RWPE2 (cell line): ENCODE measurements at regions not wholly inside any gene's neighbourhood (a gene's known extent, or its start where the extent isn't known, plus 50 kb on each side); places are given as distances from the start of the nearest gene placed in this dataset.
"Not testable (repeated sequence)": the region's sequence is repeated elsewhere in the genome, so short reads cannot be mapped to it uniquely, and the experiment has no call there.

Source experiments
- ATAC-seq: fragments of 200-7000 bp; cut with Tn5 transposase; 3 replicates; pipeline ENCODE4 v1.9.1; 2021; ENCODE audit warnings: low read depth
- DNase-seq: peaks from one replicate; pipeline ENCODE4 v3.0.0-alpha.2; 2020; ENCODE audit warnings: low spot score
- H3K27ac ChIP-seq: fragments of 450-650 bp; 2 replicates; pipeline ENCODE4 v1.5.1; 2017; ENCODE audit warnings: mild to moderate bottlenecking; ENCODE audit not compliant: poor library complexity, severe bottlenecking
- H3K27me3 ChIP-seq: fragments of 250-450 bp; sonication (Bioruptor Pico); 2 replicates; pipeline ENCODE4 v1.5.1; 2021; ENCODE audit warnings: mild to moderate bottlenecking, moderate library complexity; ENCODE audit not compliant: insufficient read depth, poor library complexity, severe bottlenecking
- H3K36me3 ChIP-seq: fragments of 250-450 bp; sonication (Bioruptor Pico); 2 replicates; pipeline ENCODE4 v1.5.1; 2020; ENCODE audit warnings: low read depth, mild to moderate bottlenecking, moderate library complexity
- H3K4me1 ChIP-seq: fragments of 250-450 bp; sonication (Bioruptor Pico); 2 replicates; pipeline ENCODE4 v1.5.1; 2021; ENCODE audit warnings: mild to moderate bottlenecking, moderate library complexity; ENCODE audit not compliant: insufficient read depth, poor library complexity, severe bottlenecking
- H3K4me3 ChIP-seq: fragments of 250-450 bp; sonication (Bioruptor Pico); 2 replicates; pipeline ENCODE4 v1.5.1; 2021; ENCODE audit warnings: mild to moderate bottlenecking, moderate library complexity; ENCODE audit not compliant: severe bottlenecking
- H3K9me3 ChIP-seq: fragments of 250-450 bp; sonication (Bioruptor Pico); 2 replicates; pipeline ENCODE4 v1.5.1; 2021; ENCODE audit warnings: mild to moderate bottlenecking, moderate library complexity; ENCODE audit not compliant: severe bottlenecking
- CTCF ChIP-seq: fragments of 450-650 bp; IDR thresholded peaks from one replicate; pipeline ENCODE4 v1.5.1; 2017; ENCODE audit warnings: mild to moderate bottlenecking, moderate library complexity; ENCODE audit not compliant: poor library complexity, severe bottlenecking

GRCh38 chr5:116872486-116872885, 297.9 kb upstream of the SEMA6A start:
- H3K9me3 ChIP-seq: peaks cover 2% of the 10 kb centered on the region
- no peak overlapping the region for H3K27ac ChIP-seq
- no peak for TF ChIP-seq CTCF
- ATAC-seq: no peak
- peaks cover 7% of the 10 kb centered on the region for H3K27me3 ChIP-seq
- no peaks in the 10 kb centered on the region for H3K4me1 ChIP-seq
- no peak for DNase-seq
- no peak overlapping the region for H3K4me3 ChIP-seq
- no peaks in the 10 kb centered on the region for H3K36me3 ChIP-seq

- peaks cover 19% of the 10 kb centered on the region for H3K27me3 ChIP-seq
- not testable (repeated sequence) for H3K4me1 ChIP-seq, H3K9me3 ChIP-seq, H3K4me3 ChIP-seq, H3K27ac ChIP-seq, H3K36me3 ChIP-seq, ATAC-seq, DNase-seq
Observed at GRCh38 chr5:116867825-116868224, 293.2 kb upstream of the SEMA6A start.

- H3K27me3 ChIP-seq: peaks cover 19% of the 10 kb centered on the region
- ATAC-seq: no peak
Observed at GRCh38 chr5:116865651-116866050, 291.0 kb upstream of the SEMA6A start.

GRCh38 chr5:116864838-116865190, 290.2 kb upstream of the SEMA6A start:
- H3K27ac ChIP-seq: no peak overlapping the region
- ATAC-seq (no peak), DNase-seq (no peak)
- no peak overlapping the region for H3K4me3 ChIP-seq
- H3K27me3 ChIP-seq: peaks cover 19% of the 10 kb centered on the region
- H3K4me1 ChIP-seq: no peaks in the 10 kb centered on the region
- peaks cover 2% of the 10 kb centered on the region for H3K9me3 ChIP-seq
- no peak for TF ChIP-seq CTCF
- no peaks in the 10 kb centered on the region for H3K36me3 ChIP-seq

More at GRCh38 chr5:116865651-116866050, 291.0 kb upstream of the SEMA6A start:
- no peak overlapping the region for H3K27ac ChIP-seq
- no peaks in the 10 kb centered on the region for H3K4me1 ChIP-seq
- H3K36me3 ChIP-seq: no peaks in the 10 kb centered on the region
- no peak for DNase-seq
- peaks cover 2% of the 10 kb centered on the region for H3K9me3 ChIP-seq
- H3K4me3 ChIP-seq: no peak overlapping the region
- TF ChIP-seq CTCF: no peak

- TF ChIP-seq CTCF: no peak
- Histone ChIP-seq H3K9me3 (peaks cover 2% of the 10 kb centered on the region), H3K27me3 (peaks cover 19% of the 10 kb centered on the region), H3K4me3 (no peak overlapping the region), H3K36me3 (no peaks in the 10 kb centered on the region), H3K4me1 (no peaks in the 10 kb centered on the region), H3K27ac (no peak overlapping the region)
- no peak for DNase-seq
- no peak for ATAC-seq
Observed at GRCh38 chr5:116864157-116864837, 289.7 kb upstream of the SEMA6A start.
